ENCODE measurements at regions not wholly inside any gene's neighbourhood (a gene's known extent, or its start where the extent isn't known, plus 50 kb on each side); places are given as distances from the start of the nearest gene placed in this dataset.
A peak's percentile ranks its signal among the peaks of the same experiment; 100 is the strongest.

GRCh38 chr2:217150236-217150635, 290.4 kb upstream of the TNP1 start:
- no peaks in the 10 kb centered on the region for H3K36me3 ChIP-seq (replicated peaks in 1 of 2; ENCODE audit: control insufficient read depth in 1 of 2, insufficient read depth in 2 of 2, low read length in 2 of 2)

DNA sequence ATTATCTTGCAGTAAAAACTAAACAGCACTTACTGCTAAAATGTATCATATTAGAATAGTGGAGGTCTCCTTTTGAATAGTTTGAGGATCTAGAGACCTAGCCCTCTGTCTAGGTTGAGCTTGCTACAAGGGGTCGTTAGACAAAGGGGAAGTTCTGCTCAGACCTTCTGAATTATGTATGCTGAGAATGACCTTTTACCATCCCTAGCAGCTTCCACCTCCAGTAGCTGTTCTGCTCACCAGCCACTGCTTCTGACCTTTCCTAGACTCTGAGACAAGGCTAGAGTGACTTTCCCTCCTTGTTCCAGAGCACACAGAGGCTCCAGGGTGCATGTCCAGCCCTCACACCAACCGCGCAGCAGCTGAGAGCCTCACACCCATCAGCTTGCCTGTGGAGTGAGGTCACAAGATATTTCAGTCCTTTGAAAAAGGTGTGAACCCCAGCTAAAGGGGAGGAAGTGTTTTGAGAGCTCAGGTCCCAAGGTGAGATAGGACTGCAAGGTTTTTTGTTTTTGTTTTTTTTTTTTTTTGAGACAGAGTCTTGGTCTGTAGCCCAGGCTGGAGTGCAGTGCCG, 289.3 kb upstream of the TNP1 start:
- no peaks in the 10 kb centered on the region for H3K4me1 Mint-ChIP-seq
- Histone ChIP-seq H3K27me3 (ENCODE audit: control insufficient read depth in 2 of 2, insufficient read depth in 2 of 2, low read length in 2 of 2) (peaks cover 49 to 52% of the 10 kb centered on the region in 2 donors), H4K20me1 (ENCODE audit: insufficient read depth, low read length) (no peaks in the 10 kb centered on the region), H3K79me2 (ENCODE audit: insufficient read depth, low read length) (no peaks in the 10 kb centered on the region), H3K4me3 (replicated peaks in 1 of 3; ENCODE audit: low read depth in 2 of 3, low read length in 3 of 3) (no peak overlapping the region), H3K4me2 (replicated peaks; ENCODE audit: extremely low read depth, low read length, poor library complexity, severe bottlenecking) (no peak overlapping the region), H3K36me3 (replicated peaks in 1 of 2; ENCODE audit: control insufficient read depth in 1 of 2, insufficient read depth in 2 of 2, low read length in 2 of 2) (no peaks in the 10 kb centered on the region), H2AFZ (ENCODE audit: insufficient read depth, low read depth, low read length, poor library complexity, severe bottlenecking) (no peak overlapping the region), H3K9me3 (replicated peaks in 1 of 2; ENCODE audit: control insufficient read depth in 1 of 2, insufficient read depth in 1 of 2, low read length in 2 of 2) (no peaks in the 10 kb centered on the region), H3K27ac (ENCODE audit: low read depth in 1 of 2, low read length in 2 of 2) (no peak overlapping the region), H3K4me1 (ENCODE audit: control insufficient read depth in 1 of 2, insufficient read depth in 2 of 2, low read length in 2 of 2) (no peaks in the 10 kb centered on the region), H3K9ac (ENCODE audit: insufficient read depth, low read length, poor library complexity, severe bottlenecking) (no peak overlapping the region)
- no peaks in the 10 kb centered on the region for H3K36me3 Mint-ChIP-seq
- TF ChIP-seq, protein P1, sequence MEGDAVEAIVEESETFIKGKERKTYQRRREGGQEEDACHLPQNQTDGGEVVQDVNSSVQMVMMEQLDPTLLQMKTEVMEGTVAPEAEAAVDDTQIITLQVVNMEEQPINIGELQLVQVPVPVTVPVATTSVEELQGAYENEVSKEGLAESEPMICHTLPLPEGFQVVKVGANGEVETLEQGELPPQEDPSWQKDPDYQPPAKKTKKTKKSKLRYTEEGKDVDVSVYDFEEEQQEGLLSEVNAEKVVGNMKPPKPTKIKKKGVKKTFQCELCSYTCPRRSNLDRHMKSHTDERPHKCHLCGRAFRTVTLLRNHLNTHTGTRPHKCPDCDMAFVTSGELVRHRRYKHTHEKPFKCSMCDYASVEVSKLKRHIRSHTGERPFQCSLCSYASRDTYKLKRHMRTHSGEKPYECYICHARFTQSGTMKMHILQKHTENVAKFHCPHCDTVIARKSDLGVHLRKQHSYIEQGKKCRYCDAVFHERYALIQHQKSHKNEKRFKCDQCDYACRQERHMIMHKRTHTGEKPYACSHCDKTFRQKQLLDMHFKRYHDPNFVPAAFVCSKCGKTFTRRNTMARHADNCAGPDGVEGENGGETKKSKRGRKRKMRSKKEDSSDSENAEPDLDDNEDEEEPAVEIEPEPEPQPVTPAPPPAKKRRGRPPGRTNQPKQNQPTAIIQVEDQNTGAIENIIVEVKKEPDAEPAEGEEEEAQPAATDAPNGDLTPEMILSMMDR (IDR thresholded peaks at IDR 0.05), result no peak
- intact Hi-C loops (cut with micrococcal nuclease), result no loop called here
- H3K27me3 Mint-ChIP-seq (ENCODE audit: low read depth in 3 of 3), result peaks cover 32 to 51% (median 38%) of the 10 kb centered on the region in 3 donors
- DNase-seq, result no peak
- no peak overlapping the region for H3K27ac Mint-ChIP-seq
- WGBS (ENCODE audit: insufficient coverage), result 100% methylated on average over 2 of the region's 4 CpGs
- H3K9me3 Mint-ChIP-seq, result peaks cover 0 to 4% (median 0%) of the 10 kb centered on the region in 7 donors
- peak overlapping the region in 1 of 2 donors; percentile 26 for H3K4me3 Mint-ChIP-seq

More at GRCh38 chr2:217150236-217150635, 290.4 kb upstream of the TNP1 start:
- Histone ChIP-seq H3K79me2 (ENCODE audit: insufficient read depth, low read length) (no peaks in the 10 kb centered on the region), H2AFZ (ENCODE audit: insufficient read depth, low read depth, low read length, poor library complexity, severe bottlenecking) (no peak overlapping the region), H3K9ac (ENCODE audit: insufficient read depth, low read length, poor library complexity, severe bottlenecking) (no peak overlapping the region), H3K27ac (ENCODE audit: low read depth in 1 of 2, low read length in 2 of 2) (no peak overlapping the region), H3K9me3 (replicated peaks in 1 of 2; ENCODE audit: control insufficient read depth in 1 of 2, insufficient read depth in 1 of 2, low read length in 2 of 2) (no peaks in the 10 kb centered on the region), H3K4me3 (replicated peaks in 1 of 3; ENCODE audit: low read depth in 2 of 3, low read length in 3 of 3) (no peak overlapping the region), H3K4me1 (ENCODE audit: control insufficient read depth in 1 of 2, insufficient read depth in 2 of 2, low read length in 2 of 2) (no peaks in the 10 kb centered on the region), H4K20me1 (ENCODE audit: insufficient read depth, low read length) (no peaks in the 10 kb centered on the region), H3K27me3 (ENCODE audit: control insufficient read depth in 2 of 2, insufficient read depth in 2 of 2, low read length in 2 of 2) (peaks cover 56 to 57% of the 10 kb centered on the region in 2 donors), H3K4me2 (replicated peaks; ENCODE audit: extremely low read depth, low read length, poor library complexity, severe bottlenecking) (no peak overlapping the region)
- intact Hi-C loops (cut with micrococcal nuclease), result no loop called here
- H3K9me3 Mint-ChIP-seq, result peaks cover 0 to 4% (median 0%) of the 10 kb centered on the region in 7 donors
- no peaks in the 10 kb centered on the region for H3K4me1 Mint-ChIP-seq
- H3K4me3 Mint-ChIP-seq, result no peak overlapping the region
- H3K27me3 Mint-ChIP-seq (ENCODE audit: low read depth in 3 of 3), result peaks cover 32 to 46% (median 35%) of the 10 kb centered on the region in 3 donors
- TF ChIP-seq, protein P1 (IDR thresholded peaks at IDR 0.05), result no peak
- no peak overlapping the region for H3K27ac Mint-ChIP-seq
- no peaks in the 10 kb centered on the region for H3K36me3 Mint-ChIP-seq
- no peak for DNase-seq
- no CpG with 5 or more reads among the region's 4 CpGs for WGBS (ENCODE audit: insufficient coverage)

All from CD14-positive monocyte (primary cell).